Stimulated activated CD8-positive, alpha-beta memory T cell treated with anti-CD3 and anti-CD28 coated beads, Interleukin-4, amount 100 ng/mL, for 1 hour (primary cell): ENCODE measurements at regions not wholly inside any gene's neighbourhood (a gene's known extent, or its start where the extent isn't known, plus 50 kb on each side); places are given as distances from the start of the nearest gene placed in this dataset.
"Not testable (repeated sequence)": the region's sequence is repeated elsewhere in the genome, so short reads cannot be mapped to it uniquely, and the experiment has no call there.

ENCODE experiments used
- DNase-seq, 2 donors: peaks; one replicate each; pipeline ENCODE4 v3.0.0-alpha.2; 2020; ENCODE audit warnings: low read depth in 2 of 2, low spot score in 1 of 2

DNA sequence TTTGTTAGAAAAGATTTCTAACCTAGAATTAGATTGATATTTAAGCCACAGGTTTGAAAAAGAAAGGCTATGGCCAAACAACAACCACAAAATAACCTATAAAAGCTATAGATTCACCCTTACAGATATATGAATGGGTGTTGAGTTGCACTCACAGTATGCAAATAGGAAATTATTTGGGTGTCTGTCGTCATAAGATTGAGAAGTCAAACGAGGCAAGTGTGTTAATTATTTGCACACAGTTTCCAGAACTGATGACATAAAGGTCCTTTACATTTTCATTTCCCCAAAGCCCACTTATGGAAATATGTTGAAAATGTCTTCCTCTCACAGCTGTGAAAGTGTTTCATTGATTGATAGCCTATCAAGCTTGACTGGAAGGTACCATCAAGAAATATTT is 101.2 kb upstream of the CXCL13 start:
- DNase-seq: no peak

DNA sequence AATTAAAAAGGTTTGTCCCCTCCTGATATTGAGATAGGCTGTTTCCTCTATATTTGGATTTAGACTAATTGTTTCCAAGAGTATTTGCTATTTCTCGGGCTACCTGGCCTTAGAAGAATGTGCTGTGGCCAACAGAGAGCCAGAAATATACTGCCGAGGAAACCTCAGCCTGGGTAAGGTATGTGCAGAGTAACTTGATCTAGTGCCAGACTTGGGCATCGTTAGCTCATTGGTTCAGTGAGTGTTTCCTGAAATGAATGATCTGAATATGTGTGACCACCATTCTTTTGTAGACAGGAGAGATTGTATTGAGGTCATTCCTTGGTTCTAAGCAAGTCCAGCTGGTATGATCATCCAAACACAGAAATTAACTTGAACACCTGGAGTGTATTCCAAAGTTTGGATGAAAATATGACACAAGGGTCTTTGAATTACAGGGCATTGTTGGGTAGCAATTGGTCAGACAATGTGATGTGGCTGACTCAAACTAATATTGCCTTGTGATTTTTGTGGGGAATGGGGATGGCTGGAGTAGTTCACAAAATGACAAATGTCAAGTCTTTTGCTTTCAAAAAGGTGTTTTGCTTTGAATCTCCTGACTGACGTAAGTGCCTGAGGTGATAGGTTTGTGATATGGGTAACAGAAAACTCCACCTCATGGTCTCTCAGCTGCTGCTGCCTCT is 100.2 kb upstream of the CXCL13 start:
- DNase-seq: no peak

DNA sequence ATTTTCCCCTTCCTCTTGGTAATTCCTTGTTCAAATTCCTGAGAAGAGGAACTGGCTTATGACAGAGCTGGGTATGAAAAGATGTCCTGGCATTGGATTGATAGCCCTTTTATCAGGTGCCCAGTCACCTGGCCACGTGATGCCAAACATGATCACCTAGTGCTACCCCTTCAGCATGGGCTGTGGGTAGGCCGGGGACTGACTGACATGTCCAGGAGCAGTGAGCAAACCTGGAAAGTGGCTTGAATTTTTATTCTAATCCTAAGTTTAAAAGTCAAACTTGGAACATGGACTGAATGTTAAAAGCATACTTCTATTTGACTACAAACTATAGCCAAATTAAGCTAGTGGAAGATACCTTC is 99.7 kb upstream of the CXCL13 start:
- DNase-seq: no peak

DNA sequence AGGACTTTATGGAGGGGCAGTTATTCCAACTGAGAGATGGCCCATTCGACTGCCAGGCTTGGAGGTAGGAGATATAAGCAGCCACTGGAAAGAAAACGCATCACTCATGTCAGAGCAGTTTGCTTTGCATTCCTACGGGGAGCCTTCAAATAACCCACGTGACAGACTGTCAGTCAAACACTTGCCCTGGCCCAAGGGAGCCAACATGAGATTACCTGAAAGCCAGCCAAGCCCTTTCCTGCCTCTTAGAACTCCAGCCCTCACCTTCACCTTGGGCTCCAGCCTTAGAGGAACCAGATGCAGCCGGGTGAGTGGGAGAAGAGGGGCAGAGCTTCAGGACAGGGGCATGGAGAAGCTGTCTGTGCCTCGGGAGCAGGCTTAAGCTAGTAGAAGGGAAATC is 95.3 kb upstream of the CXCL13 start:
- DNase-seq: no peak

DNA sequence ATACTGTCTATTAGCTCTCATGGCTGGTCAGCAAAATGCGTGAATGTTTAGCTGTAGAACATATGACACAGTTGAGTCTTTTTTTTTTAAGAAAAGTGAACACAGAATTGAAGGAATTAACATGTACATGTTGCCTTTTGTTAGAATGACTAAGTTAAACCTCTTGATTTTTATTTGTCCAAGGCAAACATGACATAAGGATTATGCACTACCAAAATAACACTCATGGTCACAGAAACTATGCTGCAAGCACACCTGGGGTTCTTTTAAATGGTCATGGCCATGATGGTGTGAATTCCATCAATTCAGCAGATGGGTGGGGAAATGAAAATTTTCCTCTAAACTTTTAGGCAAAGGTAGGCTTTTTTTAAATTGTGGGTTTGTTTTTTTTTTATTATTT is 80.1 kb upstream of the CXCL13 start:
- DNase-seq: no peak

DNA sequence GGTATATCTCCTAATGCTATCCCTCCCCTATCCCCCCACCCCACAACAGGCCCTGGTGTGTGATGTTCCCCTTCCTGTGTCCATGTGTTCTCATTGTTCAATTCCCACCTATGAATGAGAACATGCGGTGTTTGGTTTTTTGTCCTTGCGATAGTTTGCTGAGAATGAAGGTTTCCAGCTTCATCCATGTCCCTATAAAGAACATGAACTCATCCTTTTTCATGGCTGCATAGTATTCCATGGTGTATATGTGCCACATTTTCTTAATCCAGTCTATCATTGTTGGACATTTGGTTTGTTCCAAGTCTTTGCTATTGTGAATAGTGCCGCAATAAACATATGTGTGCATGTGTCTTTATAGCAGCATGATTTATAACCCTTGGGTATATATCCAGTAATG is 77.7 kb upstream of the CXCL13 start:
- DNase-seq: not testable (repeated sequence)

DNA sequence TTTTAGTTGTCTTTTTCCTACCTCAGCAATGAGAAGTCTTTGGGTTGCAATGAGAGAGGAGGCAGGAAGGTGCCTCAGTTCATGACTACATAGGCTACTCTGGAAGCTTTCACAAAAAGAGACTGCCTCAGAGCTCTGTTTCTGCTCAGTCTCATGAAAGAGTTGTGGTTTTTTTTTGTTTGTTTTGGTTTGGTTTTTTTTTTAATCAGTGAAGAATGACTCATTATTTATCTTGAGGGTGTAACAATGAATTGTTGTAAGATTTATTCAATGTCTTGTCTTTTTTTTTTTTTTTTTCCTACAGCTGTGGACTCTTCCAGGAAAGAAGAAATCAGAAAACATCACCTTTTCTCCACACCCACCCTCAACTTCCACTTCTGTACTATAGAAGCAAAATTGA is 67.5 kb upstream of the CXCL13 start:
- no peak for DNase-seq

DNA sequence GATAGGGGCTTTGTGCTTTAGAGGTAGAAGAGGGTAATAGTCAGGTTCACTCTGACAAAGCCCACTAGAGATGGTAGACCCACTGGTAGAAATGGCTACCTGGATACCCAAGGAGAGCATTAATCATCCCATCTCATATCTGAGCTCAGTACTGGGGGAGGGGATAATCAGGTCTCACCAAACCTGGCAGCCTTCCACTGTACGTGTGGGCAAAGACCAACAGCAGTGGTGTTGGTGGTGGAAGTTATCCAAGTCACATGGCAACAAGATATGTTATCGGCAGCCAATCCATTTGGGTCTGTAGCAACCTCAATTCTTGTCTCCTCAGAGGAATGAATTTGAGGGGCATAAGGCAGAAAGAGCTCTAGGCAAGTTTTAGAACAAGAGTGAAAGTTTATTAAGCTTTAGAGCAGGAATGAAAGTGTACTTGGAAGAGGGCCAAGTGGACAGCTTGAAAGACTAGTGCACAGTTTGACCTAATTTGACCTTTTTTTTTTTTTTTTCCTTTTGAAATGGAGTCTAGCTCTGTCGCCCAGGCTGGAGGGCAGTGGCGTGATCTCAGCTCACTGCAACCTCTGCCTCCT is 67.0 kb upstream of the CXCL13 start:
- DNase-seq: no peak
